Transverse colon (tissue), 3 donors: ENCODE measurements at regions not wholly inside any gene's neighbourhood (a gene's known extent, or its start where the extent isn't known, plus 50 kb on each side); places are given as distances from the start of the nearest gene placed in this dataset.

ENCODE experiments used
- CTCF ChIP-seq, 5 experiments: fragments of 200-600 bp in 3 of 5; fragments of 450-650 bp in 2 of 5; sonication (generic) in 3 of 5; IDR thresholded peaks; 1 replicate in 2 of 5; 2 replicates in 3 of 5; pipeline ENCODE4 v1.5.1; 2016 to 2017; ENCODE audit warnings: antibody characterized with exemption in 5 of 5, inconsistent platforms in 3 of 5, mild to moderate bottlenecking in 2 of 5, moderate library complexity in 1 of 5
- POLR2A ChIP-seq: fragments of 450-650 bp; IDR thresholded peaks from one replicate; pipeline ENCODE4 v1.6.1; 2016; ENCODE audit warnings: antibody characterized with exemption, mild to moderate bottlenecking, moderate library complexity

- TF ChIP-seq POLR2A (no peak), CTCF (IDR thresholded peaks at IDR 0.05) (no peak)
These were observed 201.8 kb upstream of the MPDZ start for GRCh38 chr9:13481274-13481673.
